Kidney epithelial cell (primary cell): ENCODE measurements at regions not wholly inside any gene's neighbourhood (a gene's known extent, or its start where the extent isn't known, plus 50 kb on each side); places are given as distances from the start of the nearest gene placed in this dataset.
"Not testable (repeated sequence)": the region's sequence is repeated elsewhere in the genome, so short reads cannot be mapped to it uniquely, and the experiment has no call there.

Source experiments
- DNase-seq: peaks from one replicate; pipeline ENCODE4 v3.0.0-alpha.2; 2010; ENCODE audit warnings: low read depth
- H3K27me3 ChIP-seq: 2 replicates; pipeline ENCODE4 v1.6.0; 2011; ENCODE audit warnings: low read length; ENCODE audit not compliant: control insufficient read depth, insufficient read depth
- H3K36me3 ChIP-seq: 2 replicates; pipeline ENCODE4 v1.5.1; 2011; ENCODE audit warnings: low read length; ENCODE audit not compliant: control insufficient read depth, insufficient read depth
- H3K4me3 ChIP-seq: 2 replicates; pipeline ENCODE4 v1.5.1; 2011; ENCODE audit warnings: low read depth, mild to moderate bottlenecking, control low read depth, low read length
- CTCF ChIP-seq: IDR thresholded peaks from 2 replicates; pipeline ENCODE4 v1.5.1; 2011; ENCODE audit warnings: mild to moderate bottlenecking, moderate library complexity, low read length, control low read depth, inconsistent platforms; ENCODE audit not compliant: insufficient read depth, poor library complexity, severe bottlenecking

GRCh38 chr12:102317155-102317554 lies 119.5 kb upstream of the PMCH start:
- H3K4me3 ChIP-seq: no peak overlapping the region
- DNase-seq: no peak
- no peaks in the 10 kb centered on the region for H3K36me3 ChIP-seq
- H3K27me3 ChIP-seq: no peaks in the 10 kb centered on the region
- TF ChIP-seq CTCF: no peak

GRCh38 chr12:102316723-102317122 lies 119.1 kb upstream of the PMCH start:
- TF ChIP-seq CTCF: no peak
- DNase-seq: no peak

GRCh38 chr12:102314821-102315220 lies 117.2 kb upstream of the PMCH start:
- DNase-seq: no peak
- Histone ChIP-seq H3K27me3 (no peaks in the 10 kb centered on the region), H3K4me3 (no peak overlapping the region), H3K36me3 (no peaks in the 10 kb centered on the region)
- no peak for TF ChIP-seq CTCF

More at GRCh38 chr12:102316723-102317122, 119.1 kb upstream of the PMCH start:
- Histone ChIP-seq H3K4me3 (no peak overlapping the region), H3K27me3 (no peaks in the 10 kb centered on the region), H3K36me3 (no peaks in the 10 kb centered on the region)

GRCh38 chr12:102313116-102313971 lies 115.7 kb upstream of the PMCH start:
- not testable (repeated sequence) for H3K27me3 ChIP-seq, H3K36me3 ChIP-seq, DNase-seq, H3K4me3 ChIP-seq

- no peak for TF ChIP-seq CTCF
- H3K27me3 ChIP-seq: no peaks in the 10 kb centered on the region
- no peak for DNase-seq
- no peak overlapping the region for H3K4me3 ChIP-seq
- no peaks in the 10 kb centered on the region for H3K36me3 ChIP-seq
These were observed 107.9 kb upstream of the PMCH start for GRCh38 chr12:102305486-102305885.

- DNase-seq, H3K36me3 ChIP-seq, H3K4me3 ChIP-seq, H3K27me3 ChIP-seq: not testable (repeated sequence)
These were observed 107.0 kb upstream of the PMCH start for GRCh38 chr12:102304667-102305066.

GRCh38 chr12:102302553-102302952 lies 104.9 kb upstream of the PMCH start:
- no peaks in the 10 kb centered on the region for H3K36me3 ChIP-seq
- no peak for TF ChIP-seq CTCF
- DNase-seq: no peak
- H3K27me3 ChIP-seq: no peaks in the 10 kb centered on the region
- H3K4me3 ChIP-seq: no peak overlapping the region
